ENCODE measurements at regions not wholly inside any gene's neighbourhood (a gene's known extent, or its start where the extent isn't known, plus 50 kb on each side); places are given as distances from the start of the nearest gene placed in this dataset.

- peak; percentile 68 for TF ChIP-seq PKNOX1 (IDR thresholded peaks at IDR 0.05)
- no peak for TF ChIP-seq SMARCA5 (IDR thresholded peaks at IDR 0.05)
- TF ChIP-seq CREM (IDR thresholded peaks at IDR 0.05; ENCODE audit: low read depth): peak; percentile 82
- peak; percentile 72 to 83 (median 81); a peak in 5 of 6 replicates for TF ChIP-seq CTCF (IDR thresholded peaks at IDR 0.05 in 2 of 3, conservative IDR thresholded peaks at IDR 0.05 in 1 of 3; ENCODE audit: control insufficient read depth in 2 of 3, extremely low read depth in 1 of 3, insufficient read depth in 1 of 3, low read depth in 3 of 3, low read length in 3 of 3)
- TF ChIP-seq SUZ12 (IDR thresholded peaks at IDR 0.05; ENCODE audit: unreplicated experiment): no peak
- TF ChIP-seq YY1 (IDR thresholded peaks at IDR 0.05; ENCODE audit: low read depth, low read length): 0 out of 2 replicates have a peak, but pooled peaks have one; percentile 46
- TF ChIP-seq PAX5 (IDR thresholded peaks at IDR 0.05; ENCODE audit: borderline replicate concordance, low read depth, low read length): peak; percentile 52; the same call in 1 of the 2 replicates
- TF ChIP-seq NFYB (IDR thresholded peaks at IDR 0.05; ENCODE audit: insufficient read depth, low read depth, low read length): 0 out of 2 replicates have a peak, but pooled peaks have one; percentile 16
- TF ChIP-seq MEF2B (IDR thresholded peaks at IDR 0.05; ENCODE audit: partially characterized antibody, poor library complexity, severe bottlenecking): peak; percentile 47
- peak; percentile 88 for TF ChIP-seq CREB1 (IDR thresholded peaks at IDR 0.05; ENCODE audit: low read depth)
- TF ChIP-seq POU2F2 (IDR thresholded peaks at IDR 0.05; ENCODE audit: borderline replicate concordance, low read depth, low read length): peak; percentile 73; the same call in 1 of the 3 replicates
- peak; percentile 87 for TF ChIP-seq SMC3 (IDR thresholded peaks at IDR 0.05; ENCODE audit: borderline replicate concordance, low read length)
- peak; percentile 91 for TF ChIP-seq RAD21 (IDR thresholded peaks at IDR 0.05; ENCODE audit: insufficient read depth, low read depth, low read length)
- no peak for TF ChIP-seq HDAC2 (IDR thresholded peaks at IDR 0.05)
- peak; percentile 95 for TF ChIP-seq RFX5 (IDR thresholded peaks at IDR 0.05; ENCODE audit: low read depth, low read length)
- TF ChIP-seq ZSCAN29 (IDR thresholded peaks at IDR 0.05): no peak
- TF ChIP-seq BHLHE40 (IDR thresholded peaks at IDR 0.05; ENCODE audit: borderline replicate concordance in 1 of 2, low read depth in 2 of 2, low read length in 1 of 2): peak; percentile 46 to 62; a peak in 3 of 4 replicates
- H3K27me3 ChIP-seq (replicated peaks in 1 of 2; ENCODE audit: control insufficient read depth in 2 of 2, insufficient read depth in 2 of 2, low read length in 1 of 2): no peaks in the 10 kb centered on the region; a peak in 2 of 4 replicates
- in situ Hi-C loops (cut with MboI): loop anchor here (5.0 kb wide), 1 partner anchor 500 kb away; no protein-coding TSS in a partner anchor
- H3K4me3 ChIP-seq: no peak overlapping the region
- SMC1A ChIA-PET (ENCODE audit: uncharacterized antibody, unreplicated experiment): interaction anchor here (0.6 to 4.5 kb wide), 10 partner anchors 9 to 508 kb away, joined by 3 to 89 read pairs (median 3); partner anchors contain the start of gene GADD45G
- H3K36me3 ChIP-seq (ENCODE audit: control insufficient read depth in 2 of 2, insufficient read depth in 2 of 2, low read length in 1 of 2): no peaks in the 10 kb centered on the region
- no peak overlapping the region for H3K27ac ChIP-seq (ENCODE audit: control insufficient read depth, insufficient read depth)
- no peaks in the 10 kb centered on the region for H4K20me1 ChIP-seq (ENCODE audit: control insufficient read depth, insufficient read depth)
- POLR2A ChIA-PET: no interaction called here
- DNase-seq (ENCODE audit: low read depth, low spot score): peak; percentile 36
- no peaks in the 10 kb centered on the region for H3K9me3 ChIP-seq (replicated peaks; ENCODE audit: control insufficient read depth, insufficient read depth, low read length)
- RAD21 ChIA-PET (ENCODE audit: unreplicated experiment): interaction anchor here (0.6 to 5.0 kb wide), 5 partner anchors 9 to 509 kb away, joined by 3 to 125 read pairs (median 4); partner anchors contain the start of gene GADD45G
- no peak overlapping the region for H3K4me2 ChIP-seq (ENCODE audit: control insufficient read depth, insufficient read depth)
- intact Hi-C loops (cut with micrococcal nuclease; ENCODE audit: unreplicated experiment): loop anchor here (1.0 to 5.0 kb wide), 3 partner anchors 185 to 504 kb away; no protein-coding TSS in a partner anchor
- no TSS peak for BruUV-seq (replicated peaks)
- CTCF ChIA-PET: interaction anchor here (0.6 to 5.1 kb wide), 13 partner anchors 9 to 508 kb away, joined by 3 to 282 read pairs (median 4); partner anchors contain the start of gene GADD45G
- H3K79me2 ChIP-seq (ENCODE audit: control insufficient read depth, insufficient read depth, low read length): no peaks in the 10 kb centered on the region
- peak; percentile 100 for ATAC-seq
- no peak overlapping the region for H3K9ac ChIP-seq (ENCODE audit: control insufficient read depth, insufficient read depth, low read length)
- H2AFZ ChIP-seq (ENCODE audit: control insufficient read depth, low read depth, low read length): no peak overlapping the region
- WGBS (ENCODE audit: insufficient coverage, insufficient replicate concordance, low lambda C conversion rate, missing lambda C conversion rate): under 1% methylated on average over 6 of the region's 6 CpGs
- FAIRE-seq: peak; percentile 88
- no peaks in the 10 kb centered on the region for H3K4me1 ChIP-seq (ENCODE audit: control insufficient read depth, insufficient read depth, low read length)
Observed at GRCh38 chr9:90102292-90102901, 497.6 kb downstream of the GADD45G start.
